Liver (tissue), 3 donors: ENCODE measurements at regions not wholly inside any gene's neighbourhood (a gene's known extent, or its start where the extent isn't known, plus 50 kb on each side); places are given as distances from the start of the nearest gene placed in this dataset.

Experiments used
- EGR1 ChIP-seq, 2 donors: IDR thresholded peaks; 2 replicates each; pipeline ENCODE4 v1.6.1; 2016 to 2018; ENCODE audit warnings: antibody characterized with exemption in 2 of 2, low read depth in 2 of 2
- FOXA2 ChIP-seq: IDR thresholded peaks from 2 replicates; pipeline ENCODE4 v1.6.1; 2016; ENCODE audit warnings: antibody characterized with exemption
- GABPA ChIP-seq, 2 donors: IDR thresholded peaks in 1 of 2; conservative IDR thresholded peaks in 1 of 2; 2 replicates each; pipeline ENCODE4 v1.6.1; 2016; ENCODE audit warnings: antibody characterized with exemption in 2 of 2, mild to moderate bottlenecking in 1 of 2, moderate library complexity in 1 of 2
- JUND ChIP-seq, 2 donors: IDR thresholded peaks; 2 replicates each; pipeline ENCODE4 v1.6.1; 2016; ENCODE audit warnings: antibody characterized with exemption in 2 of 2
- RAD21 ChIP-seq, 2 donors: IDR thresholded peaks; 2 replicates each; pipeline ENCODE4 v1.6.1; 2016; ENCODE audit warnings: antibody characterized with exemption in 2 of 2, mild to moderate bottlenecking in 2 of 2
- SP1 ChIP-seq: IDR thresholded peaks from 2 replicates; pipeline ENCODE4 v1.6.1; 2018; ENCODE audit warnings: antibody characterized with exemption, mild to moderate bottlenecking
- TAF1 ChIP-seq: conservative IDR thresholded peaks from 2 replicates; pipeline ENCODE4 v1.6.1; 2016; ENCODE audit warnings: antibody characterized with exemption, mild to moderate bottlenecking
- YY1 ChIP-seq: IDR thresholded peaks from 2 replicates; pipeline ENCODE4 v1.6.1; 2016; ENCODE audit warnings: antibody characterized with exemption, mild to moderate bottlenecking
- TF ChIP-seq, protein P1 (sequence below): fragments of 150-350 bp; IDR thresholded peaks from 2 replicates; pipeline ENCODE4 v1.5.1; 2017; ENCODE audit warnings: improper control_type of control experiment, low read depth, low read length; ENCODE audit not compliant: missing input control
- TF ChIP-seq, protein P2 (sequence below): IDR thresholded peaks from 2 replicates; pipeline ENCODE4 v1.6.1; 2016; ENCODE audit warnings: antibody characterized with exemption
- TF ChIP-seq, protein P3 (sequence below): IDR thresholded peaks from 2 replicates; pipeline ENCODE4 v1.6.1; 2016; ENCODE audit warnings: antibody characterized with exemption
- TF ChIP-seq, protein P4 (sequence below): IDR thresholded peaks from 2 replicates; pipeline ENCODE4 v1.6.1; 2016; ENCODE audit warnings: antibody characterized with exemption
- donor health status: healthy.
- donor health status: healthy.

DNA sequence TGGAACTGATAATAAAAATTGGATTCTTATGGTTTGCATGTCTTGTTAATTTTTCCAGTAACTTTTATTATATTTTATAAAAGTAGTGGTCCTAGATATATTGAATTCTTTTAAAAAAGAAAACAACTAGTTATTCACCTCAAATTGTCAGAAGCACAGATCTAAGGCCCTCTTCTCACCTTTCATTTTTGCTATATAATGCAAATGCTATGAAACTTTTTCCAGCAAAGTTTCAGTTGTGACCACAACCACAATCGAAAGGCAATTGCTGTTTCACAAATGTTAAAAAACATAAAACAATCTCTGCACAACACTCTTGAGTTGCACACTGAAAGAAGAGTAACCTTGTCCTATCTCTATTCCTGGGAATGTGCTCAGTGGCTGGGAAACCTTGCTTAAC lies 479.8 kb upstream of the FLRT2 start:
- TF ChIP-seq, protein P1, sequence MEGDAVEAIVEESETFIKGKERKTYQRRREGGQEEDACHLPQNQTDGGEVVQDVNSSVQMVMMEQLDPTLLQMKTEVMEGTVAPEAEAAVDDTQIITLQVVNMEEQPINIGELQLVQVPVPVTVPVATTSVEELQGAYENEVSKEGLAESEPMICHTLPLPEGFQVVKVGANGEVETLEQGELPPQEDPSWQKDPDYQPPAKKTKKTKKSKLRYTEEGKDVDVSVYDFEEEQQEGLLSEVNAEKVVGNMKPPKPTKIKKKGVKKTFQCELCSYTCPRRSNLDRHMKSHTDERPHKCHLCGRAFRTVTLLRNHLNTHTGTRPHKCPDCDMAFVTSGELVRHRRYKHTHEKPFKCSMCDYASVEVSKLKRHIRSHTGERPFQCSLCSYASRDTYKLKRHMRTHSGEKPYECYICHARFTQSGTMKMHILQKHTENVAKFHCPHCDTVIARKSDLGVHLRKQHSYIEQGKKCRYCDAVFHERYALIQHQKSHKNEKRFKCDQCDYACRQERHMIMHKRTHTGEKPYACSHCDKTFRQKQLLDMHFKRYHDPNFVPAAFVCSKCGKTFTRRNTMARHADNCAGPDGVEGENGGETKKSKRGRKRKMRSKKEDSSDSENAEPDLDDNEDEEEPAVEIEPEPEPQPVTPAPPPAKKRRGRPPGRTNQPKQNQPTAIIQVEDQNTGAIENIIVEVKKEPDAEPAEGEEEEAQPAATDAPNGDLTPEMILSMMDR, result no peak
- no peak for TF ChIP-seq SP1
- TF ChIP-seq TAF1, result no peak
- TF ChIP-seq, protein P2, sequence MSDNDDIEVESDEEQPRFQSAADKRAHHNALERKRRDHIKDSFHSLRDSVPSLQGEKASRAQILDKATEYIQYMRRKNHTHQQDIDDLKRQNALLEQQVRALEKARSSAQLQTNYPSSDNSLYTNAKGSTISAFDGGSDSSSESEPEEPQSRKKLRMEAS, result no peak
- no peak for TF ChIP-seq GABPA (IDR thresholded peaks at IDR 0.05 in 1 of 2, conservative IDR thresholded peaks at IDR 0.05 in 1 of 2)
- no peak for TF ChIP-seq EGR1 (IDR thresholded peaks at IDR 0.05; ENCODE audit: low read depth in 2 of 2)
- no peak for TF ChIP-seq FOXA2
- no peak for TF ChIP-seq RAD21 (IDR thresholded peaks at IDR 0.05)
- TF ChIP-seq, protein P3, sequence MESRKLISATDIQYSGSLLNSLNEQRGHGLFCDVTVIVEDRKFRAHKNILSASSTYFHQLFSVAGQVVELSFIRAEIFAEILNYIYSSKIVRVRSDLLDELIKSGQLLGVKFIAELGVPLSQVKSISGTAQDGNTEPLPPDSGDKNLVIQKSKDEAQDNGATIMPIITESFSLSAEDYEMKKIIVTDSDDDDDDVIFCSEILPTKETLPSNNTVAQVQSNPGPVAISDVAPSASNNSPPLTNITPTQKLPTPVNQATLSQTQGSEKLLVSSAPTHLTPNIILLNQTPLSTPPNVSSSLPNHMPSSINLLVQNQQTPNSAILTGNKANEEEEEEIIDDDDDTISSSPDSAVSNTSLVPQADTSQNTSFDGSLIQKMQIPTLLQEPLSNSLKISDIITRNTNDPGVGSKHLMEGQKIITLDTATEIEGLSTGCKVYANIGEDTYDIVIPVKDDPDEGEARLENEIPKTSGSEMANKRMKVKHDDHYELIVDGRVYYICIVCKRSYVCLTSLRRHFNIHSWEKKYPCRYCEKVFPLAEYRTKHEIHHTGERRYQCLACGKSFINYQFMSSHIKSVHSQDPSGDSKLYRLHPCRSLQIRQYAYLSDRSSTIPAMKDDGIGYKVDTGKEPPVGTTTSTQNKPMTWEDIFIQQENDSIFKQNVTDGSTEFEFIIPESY, result no peak
- no peak for TF ChIP-seq JUND (IDR thresholded peaks at IDR 0.05)
- TF ChIP-seq YY1, result no peak
- TF ChIP-seq, protein P4, sequence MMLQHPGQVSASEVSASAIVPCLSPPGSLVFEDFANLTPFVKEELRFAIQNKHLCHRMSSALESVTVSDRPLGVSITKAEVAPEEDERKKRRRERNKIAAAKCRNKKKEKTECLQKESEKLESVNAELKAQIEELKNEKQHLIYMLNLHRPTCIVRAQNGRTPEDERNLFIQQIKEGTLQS, result no peak
